Trophoblast cell (in vitro differentiated cells and primary cell): ENCODE measurements at regions not wholly inside any gene's neighbourhood (a gene's known extent, or its start where the extent isn't known, plus 50 kb on each side); places are given as distances from the start of the nearest gene placed in this dataset.
A peak's percentile ranks its signal among the peaks of the same experiment; 100 is the strongest.

Experiments
- DNase-seq, 2 donors: peaks; one replicate each; pipeline ENCODE4 v3.0.0-alpha.2; 2016
- H2AFZ ChIP-seq: 2 replicates; pipeline ENCODE4 v1.6.1; 2013; ENCODE audit warnings: low read length, moderate library complexity, mild to moderate bottlenecking; ENCODE audit not compliant: insufficient read depth, poor library complexity
- H2AK5ac ChIP-seq: 2 replicates; pipeline ENCODE4 v1.6.1; 2013; ENCODE audit warnings: mild to moderate bottlenecking, low read length
- H2BK120ac ChIP-seq: 2 replicates; pipeline ENCODE4 v1.6.1; 2013; ENCODE audit warnings: low read length, mild to moderate bottlenecking, moderate library complexity; ENCODE audit not compliant: insufficient read depth, poor library complexity
- H2BK12ac ChIP-seq: 2 replicates; pipeline ENCODE4 v1.6.1; 2013; ENCODE audit warnings: mild to moderate bottlenecking, low read length, moderate library complexity
- H2BK5ac ChIP-seq: 2 replicates; pipeline ENCODE4 v1.6.1; 2013; ENCODE audit warnings: low read length, low read depth, moderate library complexity, mild to moderate bottlenecking; ENCODE audit not compliant: poor library complexity
- H3K14ac ChIP-seq: 2 replicates; pipeline ENCODE4 v1.6.1; 2013; ENCODE audit warnings: mild to moderate bottlenecking, low read length
- H3K18ac ChIP-seq: 2 replicates; pipeline ENCODE4 v1.6.1; 2013; ENCODE audit warnings: mild to moderate bottlenecking, low read length
- H3K23ac ChIP-seq: 2 replicates; pipeline ENCODE4 v1.6.1; 2013; ENCODE audit warnings: low read length
- H3K27ac ChIP-seq: 2 replicates; pipeline ENCODE4 v1.5.1; 2013; ENCODE audit warnings: low read depth, mild to moderate bottlenecking, inconsistent platforms, low read length, moderate library complexity
- H3K27me3 ChIP-seq: 2 replicates; pipeline ENCODE4 v1.6.1; 2013; ENCODE audit warnings: inconsistent platforms, mild to moderate bottlenecking, low read length, moderate library complexity; ENCODE audit not compliant: insufficient read depth
- H3K36me3 ChIP-seq, 2 experiments: 1 replicate in 1 of 2; 2 replicates in 1 of 2; pipeline ENCODE4 v1.6.1; 2013; ENCODE audit warnings: low read length in 2 of 2, mild to moderate bottlenecking in 2 of 2, moderate library complexity in 1 of 2; ENCODE audit not compliant: insufficient read depth in 2 of 2, control insufficient read depth in 1 of 2
- H3K4ac ChIP-seq: 2 replicates; pipeline ENCODE4 v1.6.1; 2013; ENCODE audit warnings: low read depth, mild to moderate bottlenecking, low read length, moderate library complexity
- H3K4me1 ChIP-seq, 2 experiments: 1 replicate in 1 of 2; 2 replicates in 1 of 2; pipeline ENCODE4 v1.6.1; 2013; ENCODE audit warnings: low read length in 2 of 2, mild to moderate bottlenecking in 2 of 2, moderate library complexity in 1 of 2; ENCODE audit not compliant: insufficient read depth in 2 of 2, control insufficient read depth in 1 of 2
- H3K4me2 ChIP-seq: 2 replicates; pipeline ENCODE4 v1.6.1; 2013; ENCODE audit warnings: inconsistent platforms, mild to moderate bottlenecking, low read length, moderate library complexity
- H3K4me3 ChIP-seq: 2 replicates; pipeline ENCODE4 v1.5.1; 2013; ENCODE audit warnings: mild to moderate bottlenecking, low read depth, low read length, inconsistent platforms
- H3K79me1 ChIP-seq: one replicate; pipeline ENCODE4 v1.6.1; 2013; ENCODE audit warnings: low read length
- H3K79me2 ChIP-seq: 2 replicates; pipeline ENCODE4 v1.6.1; 2013; ENCODE audit warnings: low read length, mild to moderate bottlenecking; ENCODE audit not compliant: control insufficient read depth, insufficient read depth, poor library complexity
- H3K9ac ChIP-seq: 2 replicates; pipeline ENCODE4 v1.6.1; 2013; ENCODE audit warnings: mild to moderate bottlenecking, low read length
- H3K9me3 ChIP-seq: 2 replicates; pipeline ENCODE4 v1.6.1; 2013; ENCODE audit warnings: low read depth, mild to moderate bottlenecking, control low read depth, inconsistent platforms, low read length; ENCODE audit not compliant: insufficient read depth
- H4K12ac ChIP-seq: 2 replicates; pipeline ENCODE4 v1.6.1; 2013; ENCODE audit warnings: low read depth, mild to moderate bottlenecking, low read length, moderate library complexity
- H4K8ac ChIP-seq: 2 replicates; pipeline ENCODE4 v1.6.1; 2013; ENCODE audit warnings: low read depth, mild to moderate bottlenecking, low read length, moderate library complexity
- H4K91ac ChIP-seq: one replicate; pipeline ENCODE4 v1.6.1; 2013; ENCODE audit warnings: low read depth, mild to moderate bottlenecking, low read length, moderate library complexity
- WGBS: extraction: QIAGEN DNeasy Blood & Tissue Kit; methylation state at CpG from one replicate; pipeline ENCODE4 v1.1.7; 2013; ENCODE audit warnings: missing lambda C conversion rate; ENCODE audit not compliant: insufficient read length, insufficient coverage; ENCODE audit errors: extremely low coverage; 5-methylcytosine and 5-hydroxymethylcytosine counted together

GRCh38 chr5:136522217-136522956 is 157.0 kb upstream of the TRPC7 start:
- H3K14ac ChIP-seq, result no peak overlapping the region
- H3K4me2 ChIP-seq, result no peak overlapping the region
- H4K12ac ChIP-seq, result no peak overlapping the region
- H3K4ac ChIP-seq, result no peak overlapping the region
- H4K91ac ChIP-seq, result no peak overlapping the region
- no peak overlapping the region for H2BK120ac ChIP-seq
- no peak overlapping the region for H2AK5ac ChIP-seq
- H3K27me3 ChIP-seq, result no peaks in the 10 kb centered on the region
- no peak overlapping the region for H2BK12ac ChIP-seq
- peaks cover 2% of the 10 kb centered on the region for H3K79me1 ChIP-seq
- H3K36me3 ChIP-seq, result no peaks in the 10 kb centered on the region
- no peak overlapping the region for H2AFZ ChIP-seq
- H3K4me3 ChIP-seq, result no peak overlapping the region
- H2BK5ac ChIP-seq, result no peak overlapping the region
- WGBS, result no CpG with 5 or more reads among the region's 3 CpGs
- no peak for DNase-seq
- no peaks in the 10 kb centered on the region for H3K9me3 ChIP-seq
- no peaks in the 10 kb centered on the region for H3K79me2 ChIP-seq
- H3K23ac ChIP-seq, result no peak overlapping the region
- H3K27ac ChIP-seq, result no peak overlapping the region
- no peak overlapping the region for H3K9ac ChIP-seq
- no peak overlapping the region for H4K8ac ChIP-seq
- H3K4me1 ChIP-seq, result peaks cover 6 to 12% of the 10 kb centered on the region in 2 experiments
- H3K18ac ChIP-seq, result no peak overlapping the region

- Histone ChIP-seq H2AK5ac (no peak overlapping the region), H3K79me2 (no peaks in the 10 kb centered on the region), H2BK5ac (no peak overlapping the region), H3K23ac (no peak overlapping the region), H3K4ac (no peak overlapping the region), H3K4me1 (peaks cover 6 to 13% of the 10 kb centered on the region in 2 experiments), H3K18ac (no peak overlapping the region), H3K27ac (no peak overlapping the region), H4K91ac (no peak overlapping the region), H3K36me3 (no peaks in the 10 kb centered on the region), H4K12ac (no peak overlapping the region), H3K14ac (no peak overlapping the region), H3K27me3 (no peaks in the 10 kb centered on the region), H3K4me3 (no peak overlapping the region), H3K9me3 (no peaks in the 10 kb centered on the region), H3K9ac (no peak overlapping the region), H2BK12ac (no peak overlapping the region), H4K8ac (no peak overlapping the region), H3K79me1 (peaks cover 2% of the 10 kb centered on the region), H2AFZ (no peak overlapping the region), H2BK120ac (no peak overlapping the region), H3K4me2 (no peak overlapping the region)
- DNase-seq, result no peak
Measured at GRCh38 chr5:136521696-136522095, 156.4 kb upstream of the TRPC7 start.

- H3K27me3 ChIP-seq, result no peaks in the 10 kb centered on the region
- H3K9me3 ChIP-seq, result no peaks in the 10 kb centered on the region
Measured at GRCh38 chr5:136518814-136519213, 153.5 kb upstream of the TRPC7 start.

GRCh38 chr5:136518174-136518573 is 152.8 kb upstream of the TRPC7 start:
- no peak overlapping the region for H3K27ac ChIP-seq
- no peak overlapping the region for H3K4me2 ChIP-seq
- no CpG with 5 or more reads among the region's 1 CpG for WGBS
- H4K8ac ChIP-seq, result no peak overlapping the region
- peaks cover 3 to 11% of the 10 kb centered on the region in 2 experiments for H3K4me1 ChIP-seq
- no peak overlapping the region for H3K4ac ChIP-seq
- no peak overlapping the region for H3K9ac ChIP-seq
- DNase-seq, result no peak
- H3K79me2 ChIP-seq, result no peaks in the 10 kb centered on the region
- no peak overlapping the region for H2BK5ac ChIP-seq
- H3K27me3 ChIP-seq, result no peaks in the 10 kb centered on the region
- H4K12ac ChIP-seq, result no peak overlapping the region
- peaks cover 3% of the 10 kb centered on the region for H3K79me1 ChIP-seq
- H4K91ac ChIP-seq, result no peak overlapping the region
- no peak overlapping the region for H3K4me3 ChIP-seq
- H3K36me3 ChIP-seq, result no peaks in the 10 kb centered on the region
- H2AK5ac ChIP-seq, result no peak overlapping the region
- H2BK120ac ChIP-seq, result no peak overlapping the region
- H3K9me3 ChIP-seq, result no peaks in the 10 kb centered on the region
- no peak overlapping the region for H2AFZ ChIP-seq
- no peak overlapping the region for H2BK12ac ChIP-seq
- H3K14ac ChIP-seq, result no peak overlapping the region
- no peak overlapping the region for H3K23ac ChIP-seq
- no peak overlapping the region for H3K18ac ChIP-seq

More at GRCh38 chr5:136518814-136519213, 153.5 kb upstream of the TRPC7 start:
- no peak overlapping the region for H4K8ac ChIP-seq
- H3K4me3 ChIP-seq, result no peak overlapping the region
- H2BK5ac ChIP-seq, result no peak overlapping the region
- no peak overlapping the region for H2AFZ ChIP-seq
- no peak overlapping the region for H2AK5ac ChIP-seq
- H4K12ac ChIP-seq, result no peak overlapping the region
- no peaks in the 10 kb centered on the region for H3K79me2 ChIP-seq
- H3K9ac ChIP-seq, result no peak overlapping the region
- H3K27ac ChIP-seq, result peak overlapping the region; percentile 59
- peak overlapping the region; percentile 72 for H4K91ac ChIP-seq
- H3K23ac ChIP-seq, result no peak overlapping the region
- H3K4ac ChIP-seq, result no peak overlapping the region
- DNase-seq, result no peak
- WGBS, result no CpG with 5 or more reads among the region's 3 CpGs
- H2BK12ac ChIP-seq, result no peak overlapping the region
- H3K18ac ChIP-seq, result no peak overlapping the region
- no peak overlapping the region for H2BK120ac ChIP-seq
- H3K36me3 ChIP-seq, result no peaks in the 10 kb centered on the region
- peak overlapping the region; percentile 14 for H3K4me2 ChIP-seq
- H3K14ac ChIP-seq, result no peak overlapping the region
- H3K79me1 ChIP-seq, result peaks cover 3% of the 10 kb centered on the region
- H3K4me1 ChIP-seq, result peaks cover 3 to 11% of the 10 kb centered on the region in 2 experiments
